Activated naive CD4-positive, alpha-beta T cell treated with anti-CD3 and anti-CD28 coated beads, Interleukin-2, amount 50 U/mL, for 72 hours (primary cell): ENCODE measurements at regions not wholly inside any gene's neighbourhood (a gene's known extent, or its start where the extent isn't known, plus 50 kb on each side); places are given as distances from the start of the nearest gene placed in this dataset.
A peak's percentile ranks its signal among the peaks of the same experiment; 100 is the strongest.

Experiments used
- ATAC-seq, 2 donors: fragments of 150-1000 bp; cut with Tn5 transposase; 2 replicates each; pipeline ENCODE4 v1.10.0; 2021; ENCODE audit warnings: mild to moderate bottlenecking in 2 of 2, moderate library complexity in 2 of 2
- DNase-seq, 2 donors: peaks; one replicate each; pipeline ENCODE4 v3.0.0; 2021 to 2022; ENCODE audit warnings: low spot score in 2 of 2
- H3K27ac Mint-ChIP-seq, 2 donors: one replicate each; pipeline ENCODE4 v1.8.0; 2022; ENCODE audit warnings: mild to moderate bottlenecking in 2 of 2, mixed read lengths in 2 of 2
- H3K36me3 Mint-ChIP-seq, 2 donors: one replicate each; pipeline ENCODE4 v1.8.0; 2022; ENCODE audit warnings: mixed read lengths in 2 of 2
- H3K9me3 Mint-ChIP-seq, 2 donors: one replicate each; pipeline ENCODE4 v1.8.0; 2022; ENCODE audit warnings: mixed read lengths in 2 of 2

- no peak overlapping the region for H3K27ac Mint-ChIP-seq
- H3K36me3 Mint-ChIP-seq: no peaks in the 10 kb centered on the region
- ATAC-seq: no peak
- H3K9me3 Mint-ChIP-seq: no peaks in the 10 kb centered on the region
- DNase-seq: no peak
Measured at GRCh38 chr18:14905350-14905749, 157.4 kb downstream of the ANKRD30B start.

GRCh38 chr18:14905979-14906378 lies 158.0 kb downstream of the ANKRD30B start:
- ATAC-seq: no peak
- DNase-seq: no peak
- Mint-ChIP-seq H3K36me3 (no peaks in the 10 kb centered on the region), H3K27ac (no peak overlapping the region), H3K9me3 (no peaks in the 10 kb centered on the region)

GRCh38 chr18:14907420-14907819 lies 159.4 kb downstream of the ANKRD30B start:
- H3K36me3 Mint-ChIP-seq: no peaks in the 10 kb centered on the region
- DNase-seq: no peak
- peaks cover 0 to 3% of the 10 kb centered on the region in 2 donors for H3K9me3 Mint-ChIP-seq
- no peak overlapping the region for H3K27ac Mint-ChIP-seq
- no peak for ATAC-seq

- Mint-ChIP-seq H3K36me3 (no peaks in the 10 kb centered on the region), H3K27ac (no peak overlapping the region), H3K9me3 (peaks cover 0 to 5% of the 10 kb centered on the region in 2 donors)
- ATAC-seq (no peak), DNase-seq (no peak)
Measured at GRCh38 chr18:14908541-14908940, 160.6 kb downstream of the ANKRD30B start.

GRCh38 chr18:14912967-14913366 lies 165.0 kb downstream of the ANKRD30B start:
- Mint-ChIP-seq H3K27ac (no peak overlapping the region), H3K36me3 (no peaks in the 10 kb centered on the region), H3K9me3 (peaks cover 0 to 5% of the 10 kb centered on the region in 2 donors)
- ATAC-seq: no peak
- no peak for DNase-seq

GRCh38 chr18:14914121-14914520 lies 166.1 kb downstream of the ANKRD30B start:
- ATAC-seq (no peak), DNase-seq (no peak)
- no peak overlapping the region for H3K27ac Mint-ChIP-seq
- no peaks in the 10 kb centered on the region for H3K36me3 Mint-ChIP-seq
- H3K9me3 Mint-ChIP-seq: peaks cover 0 to 5% of the 10 kb centered on the region in 2 donors

GRCh38 chr18:14914771-14915170 lies 166.8 kb downstream of the ANKRD30B start:
- ATAC-seq (no peak), DNase-seq (no peak)
- H3K27ac Mint-ChIP-seq: no peak overlapping the region
- H3K36me3 Mint-ChIP-seq: no peaks in the 10 kb centered on the region
- H3K9me3 Mint-ChIP-seq: peaks cover 0 to 5% of the 10 kb centered on the region in 2 donors

- H3K27ac Mint-ChIP-seq: no peak overlapping the region
Measured at GRCh38 chr18:14916181-14916580, 168.2 kb downstream of the ANKRD30B start.

GRCh38 chr18:14916851-14917250 lies 168.9 kb downstream of the ANKRD30B start:
- ATAC-seq: no peak

More at GRCh38 chr18:14916181-14916580, 168.2 kb downstream of the ANKRD30B start:
- H3K9me3 Mint-ChIP-seq: peaks cover 0 to 9% of the 10 kb centered on the region in 2 donors
- no peak for ATAC-seq
- no peak for DNase-seq
- no peaks in the 10 kb centered on the region for H3K36me3 Mint-ChIP-seq

GRCh38 chr18:14917311-14917710 lies 169.3 kb downstream of the ANKRD30B start:
- ATAC-seq: no peak
- peaks cover 0 to 7% of the 10 kb centered on the region in 2 donors for H3K9me3 Mint-ChIP-seq
- DNase-seq: no peak

More at GRCh38 chr18:14916851-14917250, 168.9 kb downstream of the ANKRD30B start:
- DNase-seq: no peak
- Mint-ChIP-seq H3K27ac (no peak overlapping the region), H3K36me3 (no peaks in the 10 kb centered on the region), H3K9me3 (peaks cover 0 to 9% of the 10 kb centered on the region in 2 donors)

GRCh38 chr18:14919666-14920065 lies 171.7 kb downstream of the ANKRD30B start:
- no peak for DNase-seq
- H3K27ac Mint-ChIP-seq: no peak overlapping the region
- peaks cover 0 to 5% of the 10 kb centered on the region in 2 donors for H3K9me3 Mint-ChIP-seq
- ATAC-seq: no peak
- no peaks in the 10 kb centered on the region for H3K36me3 Mint-ChIP-seq

More at GRCh38 chr18:14917311-14917710, 169.3 kb downstream of the ANKRD30B start:
- no peaks in the 10 kb centered on the region for H3K36me3 Mint-ChIP-seq
- H3K27ac Mint-ChIP-seq: peak overlapping the region in 1 of 2 donors; percentile 84

GRCh38 chr18:14921031-14921430 lies 173.1 kb downstream of the ANKRD30B start:
- peaks cover 0 to 5% of the 10 kb centered on the region in 2 donors for H3K9me3 Mint-ChIP-seq
- ATAC-seq (no peak), DNase-seq (no peak)
- no peak overlapping the region for H3K27ac Mint-ChIP-seq
- no peaks in the 10 kb centered on the region for H3K36me3 Mint-ChIP-seq

- no peak for DNase-seq
- Mint-ChIP-seq H3K36me3 (no peaks in the 10 kb centered on the region), H3K27ac (no peak overlapping the region), H3K9me3 (peaks cover 0 to 5% of the 10 kb centered on the region in 2 donors)
- ATAC-seq: no peak
Measured at GRCh38 chr18:14921547-14921946, 173.6 kb downstream of the ANKRD30B start.

GRCh38 chr18:14922031-14922430 lies 174.1 kb downstream of the ANKRD30B start:
- DNase-seq (no peak), ATAC-seq (no peak)
- Mint-ChIP-seq H3K27ac (no peak overlapping the region), H3K36me3 (no peaks in the 10 kb centered on the region), H3K9me3 (peaks cover 0 to 5% of the 10 kb centered on the region in 2 donors)

- ATAC-seq (no peak), DNase-seq (no peak)
- H3K36me3 Mint-ChIP-seq: no peaks in the 10 kb centered on the region
- peaks cover 0 to 5% of the 10 kb centered on the region in 2 donors for H3K9me3 Mint-ChIP-seq
- no peak overlapping the region for H3K27ac Mint-ChIP-seq
Measured at GRCh38 chr18:14922965-14923565, 175.1 kb downstream of the ANKRD30B start.

- DNase-seq: no peak
- Mint-ChIP-seq H3K9me3 (peaks cover 0 to 5% of the 10 kb centered on the region in 2 donors), H3K27ac (no peak overlapping the region), H3K36me3 (no peaks in the 10 kb centered on the region)
- ATAC-seq: no peak
Measured at GRCh38 chr18:14924226-14924625, 176.3 kb downstream of the ANKRD30B start.

GRCh38 chr18:14925281-14925709 lies 177.3 kb downstream of the ANKRD30B start:
- no peak for ATAC-seq
- no peaks in the 10 kb centered on the region for H3K36me3 Mint-ChIP-seq
- peaks cover 0 to 5% of the 10 kb centered on the region in 2 donors for H3K9me3 Mint-ChIP-seq
- DNase-seq: no peak
- no peak overlapping the region for H3K27ac Mint-ChIP-seq

GRCh38 chr18:14927701-14928100 lies 179.7 kb downstream of the ANKRD30B start:
- H3K27ac Mint-ChIP-seq: no peak overlapping the region
- DNase-seq (no peak), ATAC-seq (no peak)
- no peaks in the 10 kb centered on the region for H3K36me3 Mint-ChIP-seq
- no peaks in the 10 kb centered on the region for H3K9me3 Mint-ChIP-seq
